ENCODE measurements at regions not wholly inside any gene's neighbourhood (a gene's known extent, or its start where the extent isn't known, plus 50 kb on each side); places are given as distances from the start of the nearest gene placed in this dataset.

DNA sequence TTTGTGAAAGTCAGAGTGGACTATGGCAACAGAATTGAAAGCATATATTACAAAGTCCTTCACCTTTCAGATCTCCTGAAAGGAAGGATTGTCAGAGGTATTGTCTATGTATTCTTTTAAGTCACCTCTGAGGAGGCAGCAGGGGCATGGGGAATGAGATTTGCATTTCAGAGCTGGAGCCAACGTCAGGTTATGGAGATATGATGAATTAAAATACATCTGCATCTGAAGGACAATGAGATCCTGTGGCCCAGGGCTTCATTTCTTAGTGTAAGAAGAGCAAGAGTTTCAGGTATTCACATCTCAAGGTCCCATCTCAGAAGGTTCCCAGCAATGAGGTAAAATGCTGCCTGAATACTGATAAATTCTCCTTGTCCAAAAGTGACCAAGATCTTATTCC is 695.8 kb downstream of the TUSC7 start:
- TF ChIP-seq, protein P1, sequence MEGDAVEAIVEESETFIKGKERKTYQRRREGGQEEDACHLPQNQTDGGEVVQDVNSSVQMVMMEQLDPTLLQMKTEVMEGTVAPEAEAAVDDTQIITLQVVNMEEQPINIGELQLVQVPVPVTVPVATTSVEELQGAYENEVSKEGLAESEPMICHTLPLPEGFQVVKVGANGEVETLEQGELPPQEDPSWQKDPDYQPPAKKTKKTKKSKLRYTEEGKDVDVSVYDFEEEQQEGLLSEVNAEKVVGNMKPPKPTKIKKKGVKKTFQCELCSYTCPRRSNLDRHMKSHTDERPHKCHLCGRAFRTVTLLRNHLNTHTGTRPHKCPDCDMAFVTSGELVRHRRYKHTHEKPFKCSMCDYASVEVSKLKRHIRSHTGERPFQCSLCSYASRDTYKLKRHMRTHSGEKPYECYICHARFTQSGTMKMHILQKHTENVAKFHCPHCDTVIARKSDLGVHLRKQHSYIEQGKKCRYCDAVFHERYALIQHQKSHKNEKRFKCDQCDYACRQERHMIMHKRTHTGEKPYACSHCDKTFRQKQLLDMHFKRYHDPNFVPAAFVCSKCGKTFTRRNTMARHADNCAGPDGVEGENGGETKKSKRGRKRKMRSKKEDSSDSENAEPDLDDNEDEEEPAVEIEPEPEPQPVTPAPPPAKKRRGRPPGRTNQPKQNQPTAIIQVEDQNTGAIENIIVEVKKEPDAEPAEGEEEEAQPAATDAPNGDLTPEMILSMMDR (IDR thresholded peaks at IDR 0.05; ENCODE audit: control extremely low read depth in 1 of 3, insufficient read depth in 1 of 3, low read depth in 1 of 3, low read length in 3 of 3) = no peak
- TF ChIP-seq JUND (IDR thresholded peaks at IDR 0.05; ENCODE audit: low read length) (no peak), MAFK (IDR thresholded peaks at IDR 0.05; ENCODE audit: low read depth, low read length) (no peak), TAF1 (IDR thresholded peaks at IDR 0.05; ENCODE audit: low read depth, low read length) (no peak), EZH2 (IDR thresholded peaks at IDR 0.05; ENCODE audit: low read depth, low read length, severe bottlenecking) (no peak), GABPA (IDR thresholded peaks at IDR 0.05; ENCODE audit: borderline replicate concordance, insufficient read depth, low read length) (no peak), TEAD4 (IDR thresholded peaks at IDR 0.05; ENCODE audit: low read depth, low read length) (no peak), EP300 (IDR thresholded peaks at IDR 0.05; ENCODE audit: borderline replicate concordance in 1 of 2, low read depth in 2 of 2, low read length in 2 of 2) (no peak), RFX5 (IDR thresholded peaks at IDR 0.05; ENCODE audit: borderline replicate concordance, low read depth, low read length) (no peak), POLR2AphosphoS5 (IDR thresholded peaks at IDR 0.05; ENCODE audit: low read depth, low read length) (no peak), CREB1 (IDR thresholded peaks at IDR 0.05) (no peak)
- TF ChIP-seq, protein P2, sequence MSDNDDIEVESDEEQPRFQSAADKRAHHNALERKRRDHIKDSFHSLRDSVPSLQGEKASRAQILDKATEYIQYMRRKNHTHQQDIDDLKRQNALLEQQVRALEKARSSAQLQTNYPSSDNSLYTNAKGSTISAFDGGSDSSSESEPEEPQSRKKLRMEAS (IDR thresholded peaks at IDR 0.05) = no peak
